ENCODE measurements at regions not wholly inside any gene's neighbourhood (a gene's known extent, or its start where the extent isn't known, plus 50 kb on each side); places are given as distances from the start of the nearest gene placed in this dataset.

DNA sequence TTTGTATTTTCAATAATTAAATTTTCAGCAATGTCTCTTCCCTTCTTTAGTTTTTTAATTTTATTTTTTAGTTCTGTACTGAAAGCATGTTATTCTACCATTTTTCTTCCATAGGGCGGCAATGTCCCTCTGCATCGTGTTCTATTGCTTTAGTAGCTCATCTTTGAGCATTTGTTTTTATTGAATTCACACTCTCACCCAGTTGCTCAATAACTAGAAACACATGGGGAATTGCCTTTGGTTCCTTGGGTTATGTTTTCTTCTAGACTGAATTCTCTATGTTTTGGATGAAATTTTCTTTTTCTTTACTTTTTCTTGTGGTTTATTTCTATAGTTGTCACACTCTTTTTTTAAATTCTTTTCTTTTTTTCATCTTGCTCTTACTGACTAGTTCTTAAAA, 233.8 kb upstream of the LDB2 start:
- Histone ChIP-seq H3K4me1 (ENCODE audit: control insufficient read depth, insufficient read depth, low read length) (no peaks in the 10 kb centered on the region), H3K9me3 (replicated peaks; ENCODE audit: control insufficient read depth, insufficient read depth, low read length) (no peaks in the 10 kb centered on the region), H3K27ac (ENCODE audit: control insufficient read depth, insufficient read depth) (no peak overlapping the region), H3K79me2 (ENCODE audit: control insufficient read depth, insufficient read depth, low read length) (no peaks in the 10 kb centered on the region), H4K20me1 (ENCODE audit: control insufficient read depth, insufficient read depth) (no peaks in the 10 kb centered on the region), H3K4me3 (no peak overlapping the region), H3K9ac (ENCODE audit: control insufficient read depth, insufficient read depth, low read length) (no peak overlapping the region), H3K4me2 (ENCODE audit: control insufficient read depth, insufficient read depth) (no peak overlapping the region), H3K36me3 (ENCODE audit: control insufficient read depth in 2 of 2, insufficient read depth in 2 of 2, low read length in 1 of 2) (no peaks in the 10 kb centered on the region), H3K27me3 (replicated peaks in 1 of 2; ENCODE audit: control insufficient read depth in 2 of 2, insufficient read depth in 2 of 2, low read length in 1 of 2) (no peaks in the 10 kb centered on the region), H2AFZ (ENCODE audit: control insufficient read depth, low read depth, low read length) (no peak overlapping the region)
- TF ChIP-seq RB1 (IDR thresholded peaks at IDR 0.05; ENCODE audit: borderline replicate concordance) (no peak), EGR1 (IDR thresholded peaks at IDR 0.05; ENCODE audit: borderline replicate concordance in 1 of 2, low read depth in 2 of 2, low read length in 2 of 2) (no peak), HDGF (IDR thresholded peaks at IDR 0.05) (no peak), ATF3 (IDR thresholded peaks at IDR 0.05; ENCODE audit: borderline replicate concordance, extremely low read depth, low read depth, low read length) (no peak), GATAD2B (conservative IDR thresholded peaks at IDR 0.05; ENCODE audit: low read depth) (no peak), ATF7 (IDR thresholded peaks at IDR 0.05; ENCODE audit: low read depth) (no peak), KAT2A (conservative IDR thresholded peaks at IDR 0.05; ENCODE audit: control insufficient read depth, low read depth, low read length) (no peak), POLR2AphosphoS2 (IDR thresholded peaks at IDR 0.05; ENCODE audit: low read depth, low read length) (no peak), ZNF592 (IDR thresholded peaks at IDR 0.05) (no peak)
- CTCF ChIA-PET: no interaction called here
- 0% methylated on average over 2 of the region's 2 CpGs for WGBS (ENCODE audit: insufficient coverage, insufficient replicate concordance, low lambda C conversion rate, missing lambda C conversion rate)
- RAD21 ChIA-PET (ENCODE audit: unreplicated experiment): no interaction called here
- no peak for ATAC-seq
- DNase-seq (ENCODE audit: low read depth, low spot score): no peak
- FAIRE-seq: no peak
- intact Hi-C loops (cut with micrococcal nuclease; ENCODE audit: unreplicated experiment) (no loop called here), in situ Hi-C loops (cut with MboI) (no loop called here)
- no TSS peak for BruUV-seq (replicated peaks)
- SMC1A ChIA-PET (ENCODE audit: uncharacterized antibody, unreplicated experiment): no interaction called here
- POLR2A ChIA-PET: no interaction called here
